Dedifferentiated amniotic fluid mesenchymal stem cell (primary cell): ENCODE measurements at regions not wholly inside any gene's neighbourhood (a gene's known extent, or its start where the extent isn't known, plus 50 kb on each side); places are given as distances from the start of the nearest gene placed in this dataset.

Experiments
- DNase-seq: peaks from one replicate; pipeline ENCODE4 v3.0.0-alpha.2; 2016; ENCODE audit errors: extremely low spot score

- DNase-seq, result no peak
Observed at GRCh38 chr15:97259943-97260342, 700.6 kb upstream of the ARRDC4 start.

- no peak for DNase-seq
Observed at GRCh38 chr15:97301166-97301565, 659.3 kb upstream of the ARRDC4 start.

GRCh38 chr15:97316362-97316761 is 644.1 kb upstream of the ARRDC4 start:
- DNase-seq, result no peak

- no peak for DNase-seq
Observed at GRCh38 chr15:97317163-97317562, 643.3 kb upstream of the ARRDC4 start.

GRCh38 chr15:97319291-97319690 is 641.2 kb upstream of the ARRDC4 start:
- no peak for DNase-seq

GRCh38 chr15:97346221-97346620 is 614.3 kb upstream of the ARRDC4 start:
- no peak for DNase-seq

- DNase-seq, result no peak
Observed at GRCh38 chr15:97350813-97351212, 609.7 kb upstream of the ARRDC4 start.

GRCh38 chr15:97383516-97383915 is 577.0 kb upstream of the ARRDC4 start:
- DNase-seq, result no peak

- DNase-seq, result no peak
Observed at GRCh38 chr15:97386940-97387339, 573.6 kb upstream of the ARRDC4 start.

GRCh38 chr15:97401195-97401594 is 559.3 kb upstream of the ARRDC4 start:
- no peak for DNase-seq

- DNase-seq, result no peak
Observed at GRCh38 chr15:97401970-97402369, 558.5 kb upstream of the ARRDC4 start.

GRCh38 chr15:97406841-97407240 is 553.7 kb upstream of the ARRDC4 start:
- no peak for DNase-seq

GRCh38 chr15:97410897-97411575 is 549.5 kb upstream of the ARRDC4 start:
- no peak for DNase-seq

- no peak for DNase-seq
Observed at GRCh38 chr15:97420130-97420529, 540.4 kb upstream of the ARRDC4 start.

- no peak for DNase-seq
Observed at GRCh38 chr15:97425596-97425995, 534.9 kb upstream of the ARRDC4 start.

GRCh38 chr15:97443101-97443500 is 517.4 kb upstream of the ARRDC4 start:
- no peak for DNase-seq

- DNase-seq, result no peak
Observed at GRCh38 chr15:97446138-97446537, 514.4 kb upstream of the ARRDC4 start.

- no peak for DNase-seq
Observed at GRCh38 chr15:97456521-97457202, 503.8 kb upstream of the ARRDC4 start.

- DNase-seq, result no peak
Observed at GRCh38 chr15:97457203-97457847, 503.2 kb upstream of the ARRDC4 start.

- no peak for DNase-seq
Observed at GRCh38 chr15:97459771-97460170, 500.7 kb upstream of the ARRDC4 start.

- no peak for DNase-seq
Observed at GRCh38 chr15:97461226-97461625, 499.3 kb upstream of the ARRDC4 start.

GRCh38 chr15:97463696-97464095 is 496.8 kb upstream of the ARRDC4 start:
- no peak for DNase-seq

GRCh38 chr15:97470417-97470816 is 490.1 kb upstream of the ARRDC4 start:
- DNase-seq, result no peak
